ENCODE measurements at regions not wholly inside any gene's neighbourhood (a gene's known extent, or its start where the extent isn't known, plus 50 kb on each side); places are given as distances from the start of the nearest gene placed in this dataset.

GRCh38 chr20:1823450-1823844, 71.8 kb upstream of the SIRPA start:
- TF ChIP-seq TEAD4 (IDR thresholded peaks at IDR 0.05): no peak
- TF ChIP-seq YY1 (IDR thresholded peaks at IDR 0.05; ENCODE audit: low read depth): no peak
- no peak for TF ChIP-seq TCF12 (IDR thresholded peaks at IDR 0.05; ENCODE audit: low read depth)
- no peak for TF ChIP-seq NFIC (IDR thresholded peaks at IDR 0.05)
